MCF 10A (cell line): ENCODE measurements at regions not wholly inside any gene's neighbourhood (a gene's known extent, or its start where the extent isn't known, plus 50 kb on each side); places are given as distances from the start of the nearest gene placed in this dataset.
"Not testable (repeated sequence)": the region's sequence is repeated elsewhere in the genome, so short reads cannot be mapped to it uniquely, and the experiment has no call there.

Experiments
- BruUV-seq: library from RNA; stranded (reverse); fragments of 400-500 nt; replicated peaks from 2 replicates; lab custom pipeline; 2021; lab: Mats Ljungman, UMichigan
- CTCF ChIA-PET: fragments of 300-600 bp; sonication (Branson Sonifier 250); formaldehyde crosslinking; extraction: SDS; loops from one replicate; lab custom pipeline; 2021; ENCODE audit warnings: antibody characterized with exemption, inconsistent platforms; lab: Yijun Ruan, JAX
- POLR2A ChIA-PET: fragments of 300-600, 350-650 bp; sonication (Branson Sonifier 250); formaldehyde crosslinking; extraction: SDS; loops from one replicate; lab custom pipeline; 2020; ENCODE audit warnings: antibody characterized with exemption, inconsistent platforms; lab: Yijun Ruan, JAX
- DNase-seq: peaks from one replicate; pipeline ENCODE4 v3.0.0-alpha.2; 2018; ENCODE audit not compliant: unreplicated experiment
- H3K27ac Mint-ChIP-seq: one replicate; pipeline ENCODE4 v1.8.0; 2022; ENCODE audit warnings: mild to moderate bottlenecking, low read depth, mixed read lengths; ENCODE audit not compliant: unreplicated experiment
- H3K27me3 Mint-ChIP-seq: one replicate; pipeline ENCODE4 v1.8.0; 2022; ENCODE audit warnings: mixed read lengths; ENCODE audit not compliant: insufficient read depth, unreplicated experiment
- H3K36me3 Mint-ChIP-seq: one replicate; pipeline ENCODE4 v1.8.0; 2022; ENCODE audit warnings: mild to moderate bottlenecking, moderate library complexity, mixed read lengths; ENCODE audit not compliant: insufficient read depth, unreplicated experiment
- H3K4me1 Mint-ChIP-seq: one replicate; pipeline ENCODE4 v1.8.0; 2022; ENCODE audit warnings: mixed read lengths; ENCODE audit not compliant: insufficient read depth, unreplicated experiment
- H3K4me3 Mint-ChIP-seq: one replicate; pipeline ENCODE4 v1.8.0; 2022; ENCODE audit warnings: mild to moderate bottlenecking, moderate library complexity, mixed read lengths; ENCODE audit not compliant: unreplicated experiment
- H3K9me3 Mint-ChIP-seq: one replicate; pipeline ENCODE4 v1.8.0; 2022; ENCODE audit warnings: mixed read lengths; ENCODE audit not compliant: unreplicated experiment
- intact Hi-C: fragments of 100-400 bp; cut with micrococcal nuclease; formaldehyde crosslinking; loops from 2 replicates; pipeline ENCODE4 v1.14.1; 2022
- TF ChIP-seq, protein P1 (sequence below): fragments of 200-600 bp; IDR thresholded peaks from one replicate; pipeline ENCODE4 v1.8.0; 2022; ENCODE audit warnings: antibody characterized with exemption, mild to moderate bottlenecking; ENCODE audit not compliant: unreplicated experiment

DNA sequence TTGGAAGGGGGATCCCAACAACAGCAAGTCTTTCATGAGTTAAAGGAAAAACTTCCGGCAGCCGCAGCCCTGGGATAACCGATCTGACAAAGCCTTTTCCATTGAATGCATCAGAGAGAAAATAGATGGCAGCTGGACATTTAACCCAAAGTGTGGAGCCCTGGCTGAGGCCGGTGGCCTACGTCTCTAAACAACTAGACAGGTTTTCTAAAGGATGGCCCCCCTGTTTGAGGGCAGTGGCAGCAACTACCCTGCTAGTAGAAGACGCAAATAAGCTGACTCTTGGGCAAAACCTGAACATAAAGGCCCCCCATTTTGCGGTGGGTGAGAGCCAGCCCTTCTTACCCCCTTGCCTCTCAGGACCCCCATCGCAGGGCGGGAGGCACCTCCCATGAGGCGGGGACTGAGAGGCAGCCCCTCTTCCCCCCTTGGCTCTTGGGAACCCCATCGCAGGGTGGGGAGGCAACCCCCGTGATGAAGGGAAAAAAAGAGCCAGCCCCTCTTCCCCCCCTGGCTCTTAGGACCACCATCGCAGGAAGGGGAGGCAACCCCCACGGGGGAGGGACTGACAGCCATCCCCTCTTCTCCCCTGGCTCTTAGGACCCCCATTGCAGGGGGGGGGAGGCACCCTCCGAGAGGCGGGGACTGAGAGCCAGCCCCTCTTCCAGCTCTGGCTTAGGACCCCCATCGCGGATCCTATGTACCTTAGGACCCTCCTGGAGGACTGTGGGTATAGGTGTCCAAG lies 2422.9 kb upstream of the PCDH20 start:
- no peak overlapping the region for H3K27ac Mint-ChIP-seq
- TF ChIP-seq, protein P1, sequence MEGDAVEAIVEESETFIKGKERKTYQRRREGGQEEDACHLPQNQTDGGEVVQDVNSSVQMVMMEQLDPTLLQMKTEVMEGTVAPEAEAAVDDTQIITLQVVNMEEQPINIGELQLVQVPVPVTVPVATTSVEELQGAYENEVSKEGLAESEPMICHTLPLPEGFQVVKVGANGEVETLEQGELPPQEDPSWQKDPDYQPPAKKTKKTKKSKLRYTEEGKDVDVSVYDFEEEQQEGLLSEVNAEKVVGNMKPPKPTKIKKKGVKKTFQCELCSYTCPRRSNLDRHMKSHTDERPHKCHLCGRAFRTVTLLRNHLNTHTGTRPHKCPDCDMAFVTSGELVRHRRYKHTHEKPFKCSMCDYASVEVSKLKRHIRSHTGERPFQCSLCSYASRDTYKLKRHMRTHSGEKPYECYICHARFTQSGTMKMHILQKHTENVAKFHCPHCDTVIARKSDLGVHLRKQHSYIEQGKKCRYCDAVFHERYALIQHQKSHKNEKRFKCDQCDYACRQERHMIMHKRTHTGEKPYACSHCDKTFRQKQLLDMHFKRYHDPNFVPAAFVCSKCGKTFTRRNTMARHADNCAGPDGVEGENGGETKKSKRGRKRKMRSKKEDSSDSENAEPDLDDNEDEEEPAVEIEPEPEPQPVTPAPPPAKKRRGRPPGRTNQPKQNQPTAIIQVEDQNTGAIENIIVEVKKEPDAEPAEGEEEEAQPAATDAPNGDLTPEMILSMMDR, result no peak
- no TSS peak for BruUV-seq
- CTCF ChIA-PET, result no interaction called here
- no peaks in the 10 kb centered on the region for H3K27me3 Mint-ChIP-seq
- H3K4me3 Mint-ChIP-seq, result no peak overlapping the region
- H3K9me3 Mint-ChIP-seq, result no peaks in the 10 kb centered on the region
- no peaks in the 10 kb centered on the region for H3K4me1 Mint-ChIP-seq
- POLR2A ChIA-PET, result no interaction called here
- intact Hi-C loops, result no loop called here
- no peaks in the 10 kb centered on the region for H3K36me3 Mint-ChIP-seq
- DNase-seq, result no peak

DNA sequence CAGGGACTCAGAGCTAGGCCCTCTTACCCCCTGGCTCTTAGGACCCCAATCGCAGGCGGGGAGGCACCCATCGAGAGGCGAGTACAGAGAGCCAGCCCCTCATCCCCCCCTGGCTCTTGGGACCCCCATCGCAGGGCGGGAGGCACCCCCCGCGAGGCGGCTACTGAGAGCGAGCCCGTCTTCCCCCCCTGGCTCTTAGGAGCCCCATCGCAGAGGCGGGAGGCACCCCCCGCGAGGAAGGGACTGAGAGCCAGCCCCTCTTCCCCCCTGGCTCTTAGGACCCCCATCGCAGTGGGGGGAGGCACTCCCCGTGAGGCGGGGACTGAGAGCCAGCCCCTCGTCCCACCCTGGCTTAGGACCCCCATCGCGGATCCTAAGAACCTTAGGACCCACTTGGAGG lies 2422.1 kb upstream of the PCDH20 start:
- H3K4me1 Mint-ChIP-seq, H3K9me3 Mint-ChIP-seq, H3K27ac Mint-ChIP-seq, BruUV-seq, DNase-seq, POLR2A ChIA-PET, H3K27me3 Mint-ChIP-seq, H3K36me3 Mint-ChIP-seq, H3K4me3 Mint-ChIP-seq, CTCF ChIA-PET, intact Hi-C loops: not testable (repeated sequence)

DNA sequence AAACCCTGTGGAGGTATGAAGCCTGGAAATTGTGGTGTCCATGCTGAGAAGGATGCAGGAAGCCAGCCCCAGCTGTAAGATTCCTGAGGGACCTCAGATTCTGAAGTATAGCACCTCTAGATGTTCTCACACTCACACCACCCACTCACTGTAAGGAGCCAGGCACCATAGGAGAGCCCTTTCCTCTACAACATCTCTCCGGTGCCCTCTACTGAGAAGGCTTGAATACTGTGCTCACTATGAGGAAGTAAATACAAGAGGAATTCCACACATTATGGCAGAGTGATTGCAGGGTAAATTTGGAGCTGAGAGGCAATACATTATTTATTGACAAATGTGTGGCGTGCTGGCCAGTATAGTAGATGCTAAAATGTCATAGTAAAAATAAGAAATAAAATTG lies 2414.0 kb upstream of the PCDH20 start:
- POLR2A ChIA-PET, H3K27me3 Mint-ChIP-seq, H3K4me3 Mint-ChIP-seq, H3K36me3 Mint-ChIP-seq, H3K9me3 Mint-ChIP-seq, CTCF ChIA-PET, H3K4me1 Mint-ChIP-seq, H3K27ac Mint-ChIP-seq, BruUV-seq, DNase-seq, intact Hi-C loops: not testable (repeated sequence)

DNA sequence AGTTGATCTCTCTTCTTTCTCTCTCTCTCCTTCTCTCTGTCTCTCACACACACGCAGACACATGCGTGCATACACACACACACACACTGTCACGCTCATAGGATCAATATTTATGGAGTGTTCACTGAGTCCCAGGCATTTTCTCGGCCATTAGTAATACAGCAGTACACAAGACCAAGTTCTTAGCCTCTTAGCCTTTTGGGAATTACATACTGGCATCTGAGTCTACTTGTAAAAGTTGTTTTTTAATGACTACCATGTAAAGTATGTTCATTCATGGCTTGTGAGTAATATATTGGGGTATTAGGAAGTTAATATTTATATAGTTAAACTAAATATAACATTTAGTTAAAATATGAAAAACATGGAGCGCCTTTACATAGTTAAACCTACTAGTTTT lies 2406.1 kb upstream of the PCDH20 start:
- intact Hi-C loops, H3K9me3 Mint-ChIP-seq: not testable (repeated sequence)

DNA sequence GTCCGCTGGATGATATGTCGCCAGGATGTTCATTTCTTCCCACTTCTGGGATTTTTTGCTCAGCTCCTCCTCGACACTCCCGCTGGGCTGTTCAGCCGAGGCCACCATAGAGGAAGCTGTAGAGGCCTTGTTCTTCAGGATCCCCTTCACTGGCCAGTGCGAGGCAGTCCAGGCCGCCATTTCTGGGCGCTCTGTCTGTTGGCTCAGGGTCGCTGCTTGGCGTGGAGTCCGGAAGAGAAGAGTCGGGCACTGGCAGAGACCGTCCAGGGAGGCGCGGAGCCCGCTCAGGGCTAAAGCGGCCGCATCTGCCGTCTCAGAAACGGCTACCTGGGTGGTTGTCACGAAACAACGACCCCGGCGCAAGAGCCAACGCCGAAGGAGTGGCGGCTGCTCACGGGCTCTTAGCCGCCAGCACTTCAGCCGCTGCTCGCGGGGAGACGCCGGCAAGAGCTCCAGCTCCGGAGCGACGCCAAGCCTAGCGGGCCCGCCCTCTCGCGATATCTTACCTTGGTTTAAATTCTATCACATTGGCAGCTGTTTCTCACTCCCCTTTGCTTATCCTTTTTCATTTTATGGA lies 2395.9 kb upstream of the PCDH20 start:
- intact Hi-C loops, result not testable (repeated sequence)

More for the DNA sequence above, 2406.1 kb upstream of the PCDH20 start:
- H3K36me3 Mint-ChIP-seq, CTCF ChIA-PET, H3K27me3 Mint-ChIP-seq, POLR2A ChIA-PET, H3K27ac Mint-ChIP-seq, BruUV-seq, DNase-seq, H3K4me1 Mint-ChIP-seq, H3K4me3 Mint-ChIP-seq: not testable (repeated sequence)

DNA sequence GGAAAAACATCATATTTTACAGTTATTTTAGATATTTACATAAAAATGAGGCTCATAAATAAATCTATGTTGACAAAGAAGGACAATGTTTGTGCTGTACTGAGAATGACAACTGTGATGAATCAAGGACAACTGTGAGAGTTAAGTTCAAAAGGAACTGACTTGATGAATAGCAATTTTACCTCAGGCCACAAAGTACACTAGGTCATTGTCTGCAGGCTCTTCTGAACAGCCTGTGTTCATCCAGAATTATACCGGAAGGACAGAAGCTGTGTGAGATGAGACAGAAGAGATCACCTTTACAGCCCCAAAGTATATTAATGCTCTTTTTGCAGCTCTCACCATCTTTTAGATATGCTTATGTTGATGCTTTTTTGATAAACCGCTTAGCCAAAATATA lies 2375.5 kb upstream of the PCDH20 start:
- POLR2A ChIA-PET, CTCF ChIA-PET, H3K27ac Mint-ChIP-seq, DNase-seq, BruUV-seq, H3K27me3 Mint-ChIP-seq, H3K4me1 Mint-ChIP-seq, H3K4me3 Mint-ChIP-seq, intact Hi-C loops, H3K9me3 Mint-ChIP-seq, H3K36me3 Mint-ChIP-seq: not testable (repeated sequence)

More for the DNA sequence above, 2395.9 kb upstream of the PCDH20 start:
- DNase-seq, H3K9me3 Mint-ChIP-seq, H3K4me3 Mint-ChIP-seq, POLR2A ChIA-PET, BruUV-seq, H3K27me3 Mint-ChIP-seq, H3K36me3 Mint-ChIP-seq, H3K27ac Mint-ChIP-seq, H3K4me1 Mint-ChIP-seq, CTCF ChIA-PET: not testable (repeated sequence)
